IMR-90 (cell line): ENCODE measurements at regions not wholly inside any gene's neighbourhood (a gene's known extent, or its start where the extent isn't known, plus 50 kb on each side); places are given as distances from the start of the nearest gene placed in this dataset.

Source experiments
- ATAC-seq: fragments of 200-7000 bp; cut with Tn5 transposase; 2 replicates; pipeline ENCODE4 v1.9.1; 2020; ENCODE audit warnings: low read depth, mild to moderate bottlenecking, moderate library complexity
- BruUV-seq: library from RNA; stranded (reverse); fragments of 400-500 nt; replicated peaks from 2 replicates; lab custom pipeline; 2021; lab: Mats Ljungman, UMichigan
- CTCF ChIA-PET: fragments of 300-600 bp; formaldehyde crosslinking; extraction: SDS; loops from one replicate; lab custom pipeline; 2021; ENCODE audit warnings: antibody characterized with exemption; lab: Yijun Ruan, JAX
- POLR2A ChIA-PET: fragments of 300-600 bp; sonication (Branson Sonifier 250); formaldehyde crosslinking; loops from one replicate; lab custom pipeline; 2022; ENCODE audit warnings: antibody characterized with exemption; ENCODE audit not compliant: unreplicated experiment; lab: Charles Lee
- DNase-seq: peaks from one replicate; pipeline ENCODE4 v3.0.0; 2013
- H2AFZ ChIP-seq: replicated peaks from 2 replicates; pipeline ENCODE3; 2013; ENCODE audit warnings: low read length, mild to moderate bottlenecking; ENCODE audit not compliant: poor library complexity
- H2AK5ac ChIP-seq: 2 replicates; pipeline ENCODE4 v1.6.1; 2013; ENCODE audit warnings: low read depth, low read length, inconsistent platforms
- H2AK9ac ChIP-seq: replicated peaks from 2 replicates; pipeline ENCODE3; 2013; ENCODE audit warnings: mild to moderate bottlenecking, low read depth, low read length, moderate library complexity; ENCODE audit not compliant: poor library complexity
- H2BK120ac ChIP-seq: 2 replicates; pipeline ENCODE4 v1.6.1; 2013; ENCODE audit warnings: low read depth, low read length, inconsistent platforms
- H2BK15ac ChIP-seq: 3 replicates; pipeline ENCODE4 v1.6.1; 2013; ENCODE audit warnings: low read depth, low read length, inconsistent platforms
- H2BK20ac ChIP-seq: 2 replicates; pipeline ENCODE4 v1.6.1; 2013; ENCODE audit warnings: low read depth, mild to moderate bottlenecking, inconsistent platforms, low read length, moderate library complexity
- H2BK5ac ChIP-seq: 2 replicates; pipeline ENCODE4 v1.6.1; 2013; ENCODE audit warnings: mild to moderate bottlenecking, low read depth, low read length, inconsistent platforms; ENCODE audit not compliant: poor library complexity, severe bottlenecking
- H3K14ac ChIP-seq: replicated peaks from 2 replicates; pipeline ENCODE4 v1.6.1; 2013; ENCODE audit warnings: low read depth, low read length, inconsistent platforms
- H3K18ac ChIP-seq: 2 replicates; pipeline ENCODE4 v1.6.1; 2013; ENCODE audit warnings: low read depth, low read length, control low read depth
- H3K23ac ChIP-seq: 2 replicates; pipeline ENCODE4 v1.6.1; 2013; ENCODE audit warnings: low read depth, low read length, inconsistent platforms
- H3K27ac ChIP-seq: 2 replicates; pipeline ENCODE4 v1.5.1; 2013; ENCODE audit warnings: mild to moderate bottlenecking, control low read depth, low read length; ENCODE audit not compliant: insufficient read depth
- H3K27me3 ChIP-seq: 2 replicates; pipeline ENCODE4 v1.6.1; 2013; ENCODE audit warnings: low read length; ENCODE audit not compliant: control insufficient read depth, insufficient read depth
- H3K36me3 ChIP-seq: 2 replicates; pipeline ENCODE4 v1.6.1; 2013; ENCODE audit warnings: low read length, mixed read lengths; ENCODE audit not compliant: control insufficient read depth, insufficient read depth
- H3K4ac ChIP-seq: 2 replicates; pipeline ENCODE4 v1.6.1; 2013; ENCODE audit warnings: low read depth, low read length, inconsistent platforms
- H3K4me1 ChIP-seq: 2 replicates; pipeline ENCODE4 v1.6.1; 2013; ENCODE audit warnings: low read length, mixed read lengths; ENCODE audit not compliant: control insufficient read depth, insufficient read depth
- H3K4me2 ChIP-seq: 2 replicates; pipeline ENCODE4 v1.6.1; 2013; ENCODE audit warnings: low read depth, mild to moderate bottlenecking, control low read depth, low read length, moderate library complexity
- H3K4me3 ChIP-seq: 2 replicates; pipeline ENCODE4 v1.5.1; 2013; ENCODE audit warnings: low read depth, mild to moderate bottlenecking, control low read depth, low read length, moderate library complexity; ENCODE audit not compliant: insufficient read depth
- H3K56ac ChIP-seq: 2 replicates; pipeline ENCODE4 v1.6.1; 2013; ENCODE audit warnings: low read length, inconsistent platforms; ENCODE audit not compliant: insufficient read depth; ENCODE audit errors: extremely low read depth
- H3K79me1 ChIP-seq, 2 experiments: 2 replicates each; pipeline ENCODE4 v1.6.1; 2013; ENCODE audit warnings: low read length in 2 of 2, inconsistent platforms in 1 of 2, low read depth in 1 of 2
- H3K9ac ChIP-seq: 2 replicates; pipeline ENCODE4 v1.6.1; 2013; ENCODE audit warnings: low read depth, low read length, control low read depth
- H3K9me1 ChIP-seq: 2 replicates; pipeline ENCODE4 v1.6.1; 2013; ENCODE audit warnings: low read length, inconsistent platforms; ENCODE audit not compliant: insufficient read depth
- H3K9me3 ChIP-seq: 2 replicates; pipeline ENCODE4 v1.6.1; 2013; ENCODE audit warnings: low read length; ENCODE audit not compliant: control insufficient read depth, insufficient read depth
- H4K20me1 ChIP-seq: 2 replicates; pipeline ENCODE4 v1.6.1; 2013; ENCODE audit warnings: low read length, inconsistent platforms; ENCODE audit not compliant: insufficient read depth
- H4K5ac ChIP-seq: 2 replicates; pipeline ENCODE4 v1.6.1; 2013; ENCODE audit warnings: mild to moderate bottlenecking, low read depth, low read length, control low read depth
- H4K8ac ChIP-seq, 2 experiments: 2 replicates each; pipeline ENCODE4 v1.6.1; 2013; ENCODE audit warnings: low read depth in 2 of 2, low read length in 2 of 2, control low read depth in 1 of 2, inconsistent platforms in 1 of 2
- H4K91ac ChIP-seq: 2 replicates; pipeline ENCODE4 v1.6.1; 2013; ENCODE audit warnings: low read depth, low read length, inconsistent platforms; ENCODE audit not compliant: insufficient read depth
- BHLHE40 ChIP-seq: fragments of 150-350 bp; IDR thresholded peaks from 2 replicates; pipeline ENCODE4 v1.6.1; 2016; ENCODE audit warnings: mild to moderate bottlenecking, low read depth, low read length
- CEBPB ChIP-seq: IDR thresholded peaks from 2 replicates; pipeline ENCODE4 v1.6.1; 2012; ENCODE audit warnings: low read depth, low read length, improper control_type of control experiment
- RAD21 ChIP-seq: IDR thresholded peaks from 2 replicates; pipeline ENCODE4 v1.6.1; 2012; ENCODE audit warnings: low read length, improper control_type of control experiment
- USF2 ChIP-seq: fragments of 150-350 bp; IDR thresholded peaks from 2 replicates; pipeline ENCODE4 v1.6.1; 2017; ENCODE audit warnings: mild to moderate bottlenecking, antibody characterized with exemption, low read length, low read depth
- WGBS, 2 experiments: methylation state at CpG; one replicate each; pipeline versions ENCODE4 v1.1.5 to v1.1.7; 2013; ENCODE audit warnings: missing lambda C conversion rate in 2 of 2; ENCODE audit not compliant: insufficient read length in 1 of 2; ENCODE audit errors: extremely low coverage in 2 of 2; 5-methylcytosine and 5-hydroxymethylcytosine counted together
- dilution Hi-C: fragments of 300-500 bp; cut with HindIII; formaldehyde crosslinking; loops from one replicate; pipeline ENCODE4 v1.14.3; 2018; ENCODE audit warnings: low sequenced_read_pairs; ENCODE audit not compliant: unreplicated experiment
- in situ Hi-C: fragments of 300-500 bp; cut with MboI; formaldehyde crosslinking; loops from 3 replicates; pipeline ENCODE4 v1.14.3; 2019; ENCODE audit warnings: low sequenced_read_pairs, inconsistent platforms, mixed read lengths
- intact Hi-C: fragments of 100-400 bp; cut with micrococcal nuclease; formaldehyde crosslinking; loops from 2 replicates; pipeline ENCODE4 v1.10.0; 2022

DNA sequence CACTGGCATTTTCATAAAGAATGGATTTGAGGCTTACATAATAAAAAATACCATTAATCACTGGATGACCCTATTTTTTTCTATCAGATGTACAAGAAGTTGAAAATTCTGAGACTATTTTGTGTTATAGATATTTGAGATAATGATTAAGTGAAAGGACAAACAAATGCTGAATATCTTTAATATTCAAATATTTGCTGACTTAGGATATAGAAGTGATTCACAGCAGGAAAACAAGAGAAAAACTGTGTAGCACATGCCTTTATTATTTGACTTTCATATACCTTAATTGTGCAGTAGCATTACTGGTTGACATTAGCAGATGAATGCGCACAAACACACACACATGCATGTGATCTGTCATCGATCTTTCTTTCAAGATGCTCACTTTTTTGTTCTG lies 766.5 kb downstream of the SATB2 start:
- dilution Hi-C loops: no loop called here
- Histone ChIP-seq H3K36me3 (no peaks in the 10 kb centered on the region), H3K4me1 (no peaks in the 10 kb centered on the region), H3K14ac (no peak overlapping the region), H2BK20ac (no peak overlapping the region), H3K4me3 (no peak overlapping the region), H3K27ac (no peak overlapping the region), H4K20me1 (no peaks in the 10 kb centered on the region), H2BK15ac (no peak overlapping the region), H4K8ac (no peak overlapping the region), H3K9me1 (no peaks in the 10 kb centered on the region), H3K4ac (no peak overlapping the region), H3K18ac (no peak overlapping the region), H2AK5ac (no peak overlapping the region), H4K5ac (no peak overlapping the region), H3K27me3 (no peaks in the 10 kb centered on the region), H2BK120ac (no peak overlapping the region), H2AFZ (no peak overlapping the region), H3K4me2 (no peak overlapping the region), H3K23ac (no peak overlapping the region), H4K91ac (no peak overlapping the region), H2BK5ac (no peak overlapping the region), H3K9me3 (no peaks in the 10 kb centered on the region), H3K9ac (no peak overlapping the region), H2AK9ac (no peak overlapping the region), H3K56ac (no peak overlapping the region), H3K79me1 (no peaks in the 10 kb centered on the region)
- BruUV-seq: no TSS peak
- WGBS, 2 experiments: 88% methylated on average over 2 of the region's 2 CpGs; no CpG with 5 or more reads in 1 of the 2 experiments
- DNase-seq (no peak), ATAC-seq (no peak)
- ChIA-PET CTCF (no interaction called here), POLR2A (no interaction called here)
- intact Hi-C loops: no loop called here
- in situ Hi-C loops: no loop called here
- no peak for TF ChIP-seq BHLHE40
- TF ChIP-seq CEBPB: no peak
- TF ChIP-seq RAD21: no peak
- no peak for TF ChIP-seq USF2
